NCI-H128 (cell line): ENCODE measurements at regions not wholly inside any gene's neighbourhood (a gene's known extent, or its start where the extent isn't known, plus 50 kb on each side); places are given as distances from the start of the nearest gene placed in this dataset.

ENCODE experiments used
- DNase-seq: peaks from one replicate; lab custom pipeline; 2025; ENCODE audit not compliant: unreplicated experiment; lab: John Stamatoyannopoulos, UW

GRCh38 chr6:122524056-122524455, 52.4 kb upstream of the SERINC1 start:
- no peak for DNase-seq

GRCh38 chr6:122530440-122531046, 58.9 kb upstream of the SERINC1 start:
- peak; percentile 58 for DNase-seq

GRCh38 chr6:122548281-122548680, 61.9 kb upstream of the PKIB start:
- no peak for DNase-seq

GRCh38 chr6:122548820-122549219, 61.4 kb upstream of the PKIB start:
- DNase-seq, result no peak

GRCh38 chr6:122553697-122554096, 56.5 kb upstream of the PKIB start:
- DNase-seq, result no peak

- no peak for DNase-seq
Measured at GRCh38 chr6:122555561-122555960, 54.6 kb upstream of the PKIB start.

- DNase-seq, result no peak
Measured at GRCh38 chr6:122558080-122558479, 52.1 kb upstream of the PKIB start.
